Prostate gland (tissue), 2 donors: ENCODE measurements at regions not wholly inside any gene's neighbourhood (a gene's known extent, or its start where the extent isn't known, plus 50 kb on each side); places are given as distances from the start of the nearest gene placed in this dataset.

Experiments used
- POLR2A ChIP-seq: fragments of 450-650 bp; IDR thresholded peaks from one replicate; pipeline ENCODE4 v1.6.1; 2016; ENCODE audit warnings: antibody characterized with exemption, mild to moderate bottlenecking
- POLR2AphosphoS5 ChIP-seq: sonication (generic); formaldehyde crosslinking; IDR thresholded peaks from one replicate; pipeline ENCODE4 v1.6.1; 2017; ENCODE audit warnings: antibody characterized with exemption
- TF ChIP-seq, protein P1 (sequence below), 4 experiments: fragments of 200-600 bp in 2 of 4; fragments of 450-650 bp in 2 of 4; sonication (generic) in 2 of 4; IDR thresholded peaks; 1 replicate in 3 of 4; 2 replicates in 1 of 4; pipeline ENCODE4 v1.5.1; 2016 to 2019; ENCODE audit warnings: antibody characterized with exemption in 4 of 4, mild to moderate bottlenecking in 2 of 4, moderate library complexity in 2 of 4

DNA sequence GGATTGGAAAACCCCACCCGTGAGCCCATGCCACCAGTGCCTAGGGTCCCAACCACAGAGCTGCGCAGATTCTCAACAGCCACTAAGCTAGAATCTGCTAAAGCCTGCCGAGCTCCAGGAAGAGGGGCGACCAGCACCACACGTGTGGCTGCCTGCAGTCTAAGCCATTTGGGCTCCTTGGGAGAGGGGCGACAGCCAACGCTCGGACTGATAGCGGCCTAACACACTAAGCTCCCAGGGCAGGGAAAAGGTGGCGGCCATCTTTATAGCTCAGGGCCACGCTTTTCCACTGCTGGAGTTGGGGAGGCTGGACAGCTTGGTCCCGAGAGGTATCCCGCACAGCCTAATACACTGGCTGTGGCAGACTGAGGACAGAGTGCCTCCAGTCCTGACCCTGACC, 631.8 kb downstream of the CETN3 start:
- TF ChIP-seq, protein P1, sequence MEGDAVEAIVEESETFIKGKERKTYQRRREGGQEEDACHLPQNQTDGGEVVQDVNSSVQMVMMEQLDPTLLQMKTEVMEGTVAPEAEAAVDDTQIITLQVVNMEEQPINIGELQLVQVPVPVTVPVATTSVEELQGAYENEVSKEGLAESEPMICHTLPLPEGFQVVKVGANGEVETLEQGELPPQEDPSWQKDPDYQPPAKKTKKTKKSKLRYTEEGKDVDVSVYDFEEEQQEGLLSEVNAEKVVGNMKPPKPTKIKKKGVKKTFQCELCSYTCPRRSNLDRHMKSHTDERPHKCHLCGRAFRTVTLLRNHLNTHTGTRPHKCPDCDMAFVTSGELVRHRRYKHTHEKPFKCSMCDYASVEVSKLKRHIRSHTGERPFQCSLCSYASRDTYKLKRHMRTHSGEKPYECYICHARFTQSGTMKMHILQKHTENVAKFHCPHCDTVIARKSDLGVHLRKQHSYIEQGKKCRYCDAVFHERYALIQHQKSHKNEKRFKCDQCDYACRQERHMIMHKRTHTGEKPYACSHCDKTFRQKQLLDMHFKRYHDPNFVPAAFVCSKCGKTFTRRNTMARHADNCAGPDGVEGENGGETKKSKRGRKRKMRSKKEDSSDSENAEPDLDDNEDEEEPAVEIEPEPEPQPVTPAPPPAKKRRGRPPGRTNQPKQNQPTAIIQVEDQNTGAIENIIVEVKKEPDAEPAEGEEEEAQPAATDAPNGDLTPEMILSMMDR (IDR thresholded peaks at IDR 0.05) = no peak
- TF ChIP-seq POLR2A (no peak), POLR2AphosphoS5 (no peak)
